ENCODE measurements at regions not wholly inside any gene's neighbourhood (a gene's known extent, or its start where the extent isn't known, plus 50 kb on each side); places are given as distances from the start of the nearest gene placed in this dataset.

- DNase-seq (ENCODE audit: low spot score): no peak
Measured at GRCh38 chr4:3343358-3343757, 50.5 kb downstream of the RGS12 start.

GRCh38 chr4:3344104-3344503 lies 51.3 kb downstream of the RGS12 start:
- DNase-seq (ENCODE audit: low spot score): no peak

DNA sequence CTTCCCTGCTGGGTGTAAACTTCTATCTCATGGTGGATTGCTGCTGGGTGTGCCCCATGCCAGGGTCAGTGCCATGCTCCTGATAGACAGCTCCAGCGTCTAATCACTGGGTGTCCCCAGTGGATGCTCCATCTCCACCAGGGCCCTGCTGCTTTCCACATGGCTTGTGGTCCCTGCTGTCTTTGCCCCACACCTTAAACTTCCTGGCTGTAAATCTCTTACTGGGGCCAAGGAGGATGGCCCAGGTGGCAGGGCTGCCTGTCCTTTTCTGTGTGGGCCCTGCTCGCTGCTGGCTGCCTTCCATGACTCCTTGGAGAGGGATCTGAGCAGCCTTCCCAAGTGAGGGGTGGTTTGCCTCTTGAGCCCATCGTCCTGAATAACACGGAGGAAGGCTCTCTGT lies 51.8 kb downstream of the RGS12 start:
- DNase-seq (ENCODE audit: low spot score): no peak

DNA sequence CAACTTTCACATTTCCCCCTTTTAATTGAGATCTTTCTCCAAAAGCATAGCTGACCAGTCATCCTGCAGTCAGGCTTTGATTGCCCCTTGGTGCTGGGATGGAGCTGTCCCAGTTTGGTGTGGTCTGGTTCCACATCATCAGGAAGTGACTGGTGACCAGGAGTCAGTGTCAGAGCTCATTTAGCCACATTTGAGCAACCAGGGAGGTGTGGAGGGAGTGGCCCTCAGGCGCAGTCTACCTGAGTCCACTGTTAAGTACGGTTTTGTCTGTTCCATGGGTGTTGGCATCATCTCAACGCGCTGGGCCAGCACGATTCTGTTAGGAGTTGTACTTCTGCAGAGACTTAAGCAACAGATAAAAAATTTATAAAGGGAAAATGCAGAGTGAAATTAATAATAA lies 52.6 kb downstream of the RGS12 start:
- no peak for DNase-seq (ENCODE audit: low spot score)

- DNase-seq (ENCODE audit: low spot score): peak; percentile 53
Measured at GRCh38 chr4:3346146-3346545, 53.3 kb downstream of the RGS12 start.

GRCh38 chr4:3347871-3348270 lies 55.0 kb downstream of the RGS12 start:
- no peak for DNase-seq (ENCODE audit: low spot score)

DNA sequence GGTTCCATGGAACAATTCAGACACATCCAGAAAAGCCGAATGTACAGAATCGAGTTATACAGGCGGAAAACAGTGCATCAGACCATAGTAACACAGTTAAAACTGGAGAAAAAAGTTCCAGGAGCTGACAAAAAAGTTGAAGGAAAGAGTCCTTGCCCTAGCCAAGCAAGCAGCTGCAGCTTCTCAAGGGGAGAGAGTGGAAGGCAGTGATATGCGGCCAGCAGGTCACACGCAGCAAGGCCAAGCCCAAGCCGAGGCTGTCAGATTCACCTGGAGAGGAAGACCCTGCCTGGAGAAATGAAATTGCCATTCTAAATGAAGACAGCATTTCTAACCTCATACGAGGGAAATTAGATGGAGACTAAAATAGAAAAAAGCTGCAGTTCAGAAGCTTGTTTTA lies 55.8 kb downstream of the RGS12 start:
- DNase-seq (ENCODE audit: low spot score): no peak

DNA sequence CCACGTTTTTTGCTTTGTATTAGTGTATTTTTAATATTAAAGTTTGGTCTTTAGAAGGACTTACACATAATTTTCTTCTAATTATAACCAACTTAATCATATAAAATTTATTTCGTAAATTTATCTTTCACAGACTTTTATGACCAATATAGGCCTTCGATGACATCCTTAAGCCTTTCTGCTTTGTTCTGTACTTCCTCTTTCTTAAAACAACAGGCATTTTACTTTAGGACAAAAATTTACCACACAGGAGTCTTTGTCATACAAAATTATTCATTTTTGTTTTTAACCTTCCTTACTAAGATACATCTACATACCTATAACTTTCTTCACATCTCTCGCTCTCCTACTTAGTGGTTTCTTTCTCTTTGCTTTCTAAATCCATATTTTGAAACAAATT lies 56.3 kb downstream of the RGS12 start:
- DNase-seq (ENCODE audit: low spot score): no peak

DNA sequence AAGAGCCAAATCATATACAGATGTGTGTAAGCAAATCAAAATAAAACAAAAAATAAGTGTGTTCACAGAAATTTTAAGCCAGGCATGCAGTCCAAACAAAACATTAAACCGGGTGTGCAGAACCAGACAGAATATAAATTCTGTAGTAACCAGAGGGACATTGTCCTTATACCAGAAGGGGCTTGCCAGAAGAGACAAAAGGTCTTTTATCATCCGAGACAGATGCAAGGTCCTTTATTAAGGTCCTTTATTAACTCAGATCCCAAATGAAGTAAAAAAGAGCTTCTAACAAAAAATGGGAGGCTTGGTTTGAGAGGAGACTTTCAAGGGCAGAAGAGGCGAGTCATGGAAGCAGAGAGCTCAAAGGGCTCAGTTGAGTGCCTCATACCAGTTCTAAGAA lies 59.2 kb downstream of the RGS12 start:
- no peak for DNase-seq (ENCODE audit: low spot score)

DNA sequence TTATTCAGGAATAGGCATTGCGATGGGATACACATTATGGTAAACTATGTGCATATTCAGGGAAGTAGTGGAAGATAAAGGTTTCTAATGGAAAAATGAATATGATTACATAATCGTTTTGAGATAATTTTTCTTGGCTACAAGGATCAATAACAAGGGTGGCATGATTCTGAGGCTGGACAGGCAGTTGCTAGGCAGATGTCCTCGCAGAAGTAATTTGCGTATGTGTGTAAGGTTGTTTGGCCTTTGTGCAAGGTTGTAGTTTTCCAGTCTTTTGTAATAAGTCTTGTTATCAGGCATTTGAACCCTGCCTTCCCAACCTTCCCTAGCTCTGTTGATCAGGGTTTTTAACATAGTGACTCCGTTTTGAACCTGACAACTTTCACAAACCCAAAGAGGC lies 59.7 kb downstream of the RGS12 start:
- no peak for DNase-seq (ENCODE audit: low spot score)

GRCh38 chr4:3352941-3353594 lies 60.2 kb downstream of the RGS12 start:
- DNase-seq (ENCODE audit: low spot score): no peak

- no peak for DNase-seq (ENCODE audit: low spot score)
Measured at GRCh38 chr4:3353752-3354454, 61.1 kb downstream of the RGS12 start.

DNA sequence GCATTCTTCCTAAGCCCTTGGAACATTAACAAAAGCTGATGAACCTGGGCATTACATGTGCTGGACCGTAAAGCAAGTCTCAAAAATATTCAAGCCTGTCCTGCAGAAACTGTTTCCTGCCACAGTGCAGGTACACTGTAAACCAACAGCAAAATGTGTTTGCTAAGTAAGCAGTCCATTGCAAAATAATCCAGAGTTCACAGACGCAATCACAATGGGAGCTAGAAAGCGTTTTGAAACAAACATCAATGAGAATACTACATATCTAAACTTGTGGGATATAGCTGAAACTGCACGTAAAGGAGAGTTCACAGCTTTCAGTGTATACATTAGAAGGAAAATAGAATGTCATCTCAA lies 61.6 kb downstream of the RGS12 start:
- no peak for DNase-seq (ENCODE audit: low spot score)

DNA sequence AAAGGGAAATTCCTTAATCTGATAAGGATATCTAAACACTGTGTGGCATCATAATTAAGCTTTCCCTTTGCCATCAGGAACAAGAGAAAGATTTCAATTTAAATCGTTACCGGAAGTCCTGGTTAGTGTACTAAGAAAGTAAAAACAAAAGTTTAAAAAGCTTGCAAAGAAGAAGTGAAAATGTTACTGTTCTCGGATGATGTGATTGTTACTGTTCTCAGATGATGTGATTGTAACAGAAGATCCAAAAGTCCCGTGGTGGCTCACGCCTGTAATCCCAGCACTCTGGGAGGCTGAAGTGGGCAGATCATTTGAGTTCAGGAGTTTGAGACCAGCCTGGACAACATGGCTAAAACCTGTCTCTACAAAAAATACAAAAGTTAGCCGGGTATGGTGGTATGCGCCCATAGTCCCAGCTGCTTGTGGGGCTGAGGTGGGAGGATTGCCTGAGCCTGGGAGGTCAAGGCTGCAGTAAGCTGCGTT lies 62.5 kb downstream of the RGS12 start:
- DNase-seq (ENCODE audit: low spot score): no peak

DNA sequence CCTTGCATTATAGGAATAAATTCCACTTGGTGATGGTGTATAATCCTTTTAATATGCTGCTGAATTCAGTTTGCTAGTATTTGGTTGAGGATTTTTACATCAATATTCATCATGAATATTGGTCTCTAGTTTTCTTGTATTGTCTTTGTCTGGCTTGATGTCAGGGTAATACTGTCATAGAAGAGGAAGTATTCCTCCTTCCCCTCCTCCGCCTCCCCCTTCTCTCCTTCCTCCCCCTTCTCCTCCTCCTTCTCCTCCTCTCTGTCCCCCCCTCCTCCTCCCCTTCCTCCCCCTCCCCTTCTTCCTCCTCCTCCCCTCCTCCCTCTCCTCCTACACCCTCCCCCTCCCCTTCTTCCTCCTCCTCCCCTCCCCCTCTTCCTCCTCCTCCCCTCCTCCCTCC lies 65.8 kb downstream of the RGS12 start:
- DNase-seq (ENCODE audit: low spot score): no peak

DNA sequence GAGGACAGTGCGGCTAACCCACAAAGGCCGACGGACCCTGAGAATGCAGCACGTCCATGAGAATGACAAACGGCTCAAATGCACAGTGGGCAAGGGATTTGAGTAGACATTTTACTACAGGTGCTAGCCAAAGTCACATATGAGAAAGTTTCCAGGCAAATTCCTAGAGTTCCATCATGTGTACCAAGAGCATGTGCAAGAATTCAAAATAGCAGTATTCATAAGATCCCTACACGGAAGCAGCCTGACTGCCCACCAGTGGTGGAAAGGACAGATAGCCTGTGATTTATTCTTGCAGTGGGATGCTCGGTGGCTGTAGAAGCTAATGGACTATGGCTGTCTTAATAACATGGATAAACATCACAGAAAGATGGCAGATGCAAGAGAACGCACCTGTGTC lies 68.0 kb downstream of the RGS12 start:
- DNase-seq (ENCODE audit: low spot score): no peak

- no peak for DNase-seq (ENCODE audit: low spot score)
Measured at GRCh38 chr4:3361406-3361805, 68.6 kb downstream of the RGS12 start.

DNA sequence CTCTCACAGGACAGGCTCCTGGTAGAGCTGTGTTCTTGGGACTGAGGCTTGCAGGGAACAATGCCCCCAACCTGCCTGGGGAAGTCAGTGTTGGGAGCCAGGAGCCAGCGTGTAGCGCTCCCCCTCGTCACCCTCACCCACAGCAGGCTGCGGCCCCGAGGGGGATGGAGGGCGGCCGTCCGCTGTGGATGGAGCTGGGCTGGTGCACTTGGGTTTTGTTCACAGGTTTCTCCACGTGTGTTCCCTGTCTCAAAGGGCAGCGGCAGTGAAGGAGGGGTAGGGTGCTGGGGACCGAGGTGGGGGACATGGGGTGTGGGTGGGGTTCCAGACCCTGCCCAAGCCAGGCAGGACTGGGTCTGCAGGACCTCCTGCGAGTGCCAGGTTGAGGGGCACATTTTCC lies 69.1 kb downstream of the RGS12 start:
- DNase-seq (ENCODE audit: low spot score): no peak

DNA sequence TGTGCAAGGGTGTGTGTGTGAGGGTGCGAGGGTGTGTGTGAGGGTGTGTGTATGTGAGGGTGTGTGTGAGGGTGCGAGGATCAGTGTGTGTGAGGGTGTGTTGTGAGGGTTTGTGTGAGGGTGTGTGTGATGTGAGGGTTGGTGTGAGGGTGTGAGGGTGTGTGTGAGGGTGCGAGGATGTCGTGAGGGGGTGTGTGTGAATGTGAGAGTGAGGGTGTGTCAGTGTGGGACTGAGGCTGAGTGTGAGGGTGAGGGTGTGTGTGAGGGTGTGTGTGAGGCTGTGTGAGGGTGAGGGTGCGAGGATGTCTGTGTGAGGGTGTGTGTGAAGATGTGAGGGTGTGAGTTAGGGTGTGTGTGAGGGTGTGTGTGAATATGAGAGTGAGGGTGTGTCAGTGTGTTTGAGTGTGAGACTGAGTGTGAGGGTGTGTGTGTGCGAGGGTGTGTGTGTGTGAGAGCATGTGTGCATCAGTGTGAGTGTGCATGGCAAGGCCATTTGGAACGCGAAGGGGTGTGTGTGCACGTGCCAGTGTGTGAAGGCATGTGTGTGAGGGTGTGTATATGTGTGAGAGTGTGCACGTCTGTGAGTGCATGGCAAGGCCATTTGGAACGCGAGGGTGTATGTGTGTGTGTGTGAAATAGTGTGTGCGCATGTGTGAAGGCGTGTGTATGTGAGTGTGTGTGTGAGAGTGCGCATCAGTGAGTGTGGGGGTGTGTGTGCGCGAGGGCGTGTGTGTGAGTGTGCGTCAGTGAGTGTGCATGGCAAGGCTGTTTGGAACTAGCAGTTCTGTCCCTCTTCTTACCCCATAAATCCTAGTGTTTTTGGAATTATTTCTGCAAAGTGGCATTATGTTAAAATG lies 69.8 kb downstream of the RGS12 start:
- DNase-seq (ENCODE audit: low spot score): no peak

DNA sequence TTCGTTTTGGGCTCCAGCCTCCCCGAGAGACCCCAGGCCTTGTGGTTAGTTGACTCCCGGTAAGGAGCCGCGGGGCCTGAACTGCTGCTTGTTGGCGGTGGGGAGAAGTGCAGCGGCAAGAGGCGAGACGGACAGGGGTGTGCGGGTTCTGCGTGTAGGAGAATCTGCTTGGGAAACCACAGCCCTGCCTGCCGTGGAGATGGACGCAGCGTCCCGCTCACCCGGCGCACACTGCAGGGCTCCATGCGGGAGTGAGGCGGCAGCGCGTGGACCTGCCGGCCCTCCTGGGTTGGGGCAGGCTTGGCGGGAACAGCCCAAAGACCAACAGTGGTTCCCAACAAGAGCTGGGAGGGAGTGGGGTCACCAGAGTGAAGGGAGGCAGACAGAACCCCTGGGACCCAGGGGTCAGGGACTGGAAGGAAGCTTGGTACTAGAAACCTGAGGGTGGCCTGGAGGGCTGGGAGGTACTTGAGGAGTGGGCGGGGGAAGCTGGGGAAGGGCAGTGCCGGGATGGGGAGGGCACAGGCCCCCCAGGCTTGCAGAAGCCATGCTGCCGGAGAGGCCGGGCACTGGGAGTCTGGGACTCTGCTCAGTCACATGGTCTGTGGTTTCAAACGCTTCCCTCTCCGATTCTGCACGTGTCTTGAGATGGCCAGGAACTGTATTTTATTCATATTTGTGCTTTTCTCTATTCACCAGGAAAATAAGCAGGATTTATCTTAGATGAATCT lies 70.8 kb downstream of the RGS12 start:
- no peak for DNase-seq (ENCODE audit: low spot score)

- no peak for DNase-seq (ENCODE audit: low spot score)
Measured at GRCh38 chr4:3364199-3364598, 71.4 kb downstream of the RGS12 start.

DNA sequence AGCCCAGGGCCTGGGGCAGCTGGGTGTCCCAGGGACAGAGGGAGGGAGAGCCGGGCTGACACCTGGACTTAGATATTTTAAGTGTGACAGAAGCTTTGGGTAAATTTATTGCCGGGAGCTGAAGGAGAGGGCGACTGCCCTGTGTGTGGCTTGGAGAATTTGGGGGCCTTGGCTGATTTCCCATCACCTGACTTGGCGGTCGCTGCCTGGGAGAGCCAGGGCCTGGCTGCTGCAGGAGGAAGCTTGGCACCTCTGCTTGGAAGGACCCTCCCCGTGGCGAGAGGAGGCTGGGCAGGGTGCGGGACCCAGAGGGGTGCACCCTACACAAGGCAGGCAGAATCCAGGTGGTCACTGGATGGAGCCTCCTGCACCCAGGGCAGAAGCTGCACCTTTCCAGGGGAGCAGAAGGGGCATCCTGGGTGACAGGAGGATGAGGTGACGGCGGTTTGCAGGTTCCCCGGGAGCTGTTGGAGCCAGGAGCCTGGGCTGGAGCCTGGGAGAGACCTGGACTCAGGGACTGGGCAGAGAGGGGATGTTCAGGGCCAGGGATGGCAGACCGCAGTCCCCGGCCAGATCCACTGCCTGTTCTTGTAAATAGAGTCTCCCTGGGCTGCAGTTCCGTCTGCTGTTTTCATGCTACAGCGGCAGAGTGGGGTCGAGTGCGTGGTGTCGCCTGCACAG lies 72.0 kb downstream of the RGS12 start:
- no peak for DNase-seq (ENCODE audit: low spot score)
